DND-41 (cell line): ENCODE measurements at regions not wholly inside any gene's neighbourhood (a gene's known extent, or its start where the extent isn't known, plus 50 kb on each side); places are given as distances from the start of the nearest gene placed in this dataset.

ENCODE experiments used
- CTCF ChIP-seq: IDR thresholded peaks from 2 replicates; pipeline ENCODE4 v1.5.1; 2012; ENCODE audit warnings: borderline replicate concordance, low read length, moderate library complexity, mild to moderate bottlenecking; ENCODE audit not compliant: poor library complexity, severe bottlenecking; ENCODE audit errors: extremely low read depth
- EZH2 ChIP-seq: IDR thresholded peaks from 3 replicates; pipeline ENCODE4 v1.6.1; 2012; ENCODE audit warnings: borderline replicate concordance, low read depth, mild to moderate bottlenecking, moderate library complexity, low read length, inconsistent platforms; ENCODE audit not compliant: severe bottlenecking

- TF ChIP-seq CTCF (no peak), EZH2 (no peak)
Measured at GRCh38 chr15:62900071-62900802, 142.3 kb upstream of the TPM1 start.
